GM12878 (cell line): ENCODE measurements at regions not wholly inside any gene's neighbourhood (a gene's known extent, or its start where the extent isn't known, plus 50 kb on each side); places are given as distances from the start of the nearest gene placed in this dataset.

Source experiments
- ATAC-seq: fragments of 200-7000 bp; cut with Tn5 transposase; 3 replicates; pipeline ENCODE4 v1.9.1; 2020; ENCODE audit warnings: mild to moderate bottlenecking, moderate library complexity
- BruUV-seq: library from RNA; stranded (reverse); fragments of 400-500 nt; replicated peaks from 2 replicates; lab custom pipeline; 2021; lab: Mats Ljungman, UMichigan
- CTCF ChIA-PET: fragments of 300-600 bp; sonication (Branson Sonifier 250); formaldehyde crosslinking; extraction: SDS; loops from one replicate; lab custom pipeline; 2021; ENCODE audit warnings: inconsistent platforms; lab: Yijun Ruan, JAX
- POLR2A ChIA-PET: fragments of 350-600 bp; formaldehyde crosslinking; extraction: SDS; loops from one replicate; lab custom pipeline; 2021; ENCODE audit warnings: inconsistent platforms; lab: Charles Lee
- RAD21 ChIA-PET: fragments of 300-600 bp; sonication (Branson Sonifier 250); formaldehyde crosslinking; loops from one replicate; lab custom pipeline; 2023; ENCODE audit warnings: antibody characterized with exemption; ENCODE audit not compliant: unreplicated experiment; lab: Charles Lee
- SMC1A ChIA-PET: fragments of 300-600 bp; sonication (Branson Sonifier 250); formaldehyde crosslinking; loops from one replicate; lab custom pipeline; 2023; ENCODE audit not compliant: unreplicated experiment, uncharacterized antibody; lab: Charles Lee
- DNase-seq: peaks from one replicate; pipeline ENCODE4 v3.0.0-alpha.2; 2011; ENCODE audit warnings: low read depth, low spot score
- FAIRE-seq: peaks from 3 replicates; lab custom pipeline; 2011; peaks lifted over from hg19 to GRCh38; lab: Jason Lieb, UNC
- H2AFZ ChIP-seq: 2 replicates; pipeline ENCODE4 v1.6.0; 2011; ENCODE audit warnings: low read depth, low read length, control low read depth; ENCODE audit not compliant: control insufficient read depth
- H3K27ac ChIP-seq: 2 replicates; pipeline ENCODE4 v1.5.1; 2011; ENCODE audit warnings: control low read depth; ENCODE audit not compliant: control insufficient read depth, insufficient read depth
- H3K27me3 ChIP-seq, 2 experiments: replicated peaks in 1 of 2; 2 replicates each; pipeline versions ENCODE4 v1.6.0 to v1.6.1; 2011; ENCODE audit warnings: low read length in 1 of 2; ENCODE audit not compliant: control insufficient read depth in 2 of 2, insufficient read depth in 2 of 2
- H3K36me3 ChIP-seq, 2 experiments: 2 replicates each; pipeline ENCODE4 v1.5.1; 2011; ENCODE audit warnings: low read length in 1 of 2; ENCODE audit not compliant: control insufficient read depth in 2 of 2, insufficient read depth in 2 of 2
- H3K4me1 ChIP-seq: 2 replicates; pipeline ENCODE4 v1.6.1; 2011; ENCODE audit warnings: mild to moderate bottlenecking, low read length, moderate library complexity, mixed read lengths; ENCODE audit not compliant: control insufficient read depth, insufficient read depth
- H3K4me2 ChIP-seq: 2 replicates; pipeline ENCODE4 v1.6.0; 2011; ENCODE audit warnings: control low read depth; ENCODE audit not compliant: control insufficient read depth, insufficient read depth
- H3K4me3 ChIP-seq: fragments of 200-600 bp; sonication (generic); 2 replicates; pipeline ENCODE4 v1.5.1; 2016
- H3K79me2 ChIP-seq: 2 replicates; pipeline ENCODE4 v1.6.0; 2011; ENCODE audit warnings: low read length; ENCODE audit not compliant: control insufficient read depth, insufficient read depth
- H3K9ac ChIP-seq: 2 replicates; pipeline ENCODE4 v1.8.0; 2011; ENCODE audit warnings: low read length, control low read depth, mixed read lengths; ENCODE audit not compliant: control insufficient read depth, insufficient read depth
- H3K9me3 ChIP-seq: replicated peaks from 3 replicates; pipeline ENCODE4 v1.5.1; 2011; ENCODE audit warnings: mild to moderate bottlenecking, low read length; ENCODE audit not compliant: control insufficient read depth, insufficient read depth
- H4K20me1 ChIP-seq: 2 replicates; pipeline ENCODE4 v1.6.0; 2011; ENCODE audit not compliant: control insufficient read depth, insufficient read depth
- ATF7 ChIP-seq: fragments of 450-650 bp; IDR thresholded peaks from 2 replicates; pipeline ENCODE4 v1.6.1; 2016; ENCODE audit warnings: low read depth, mild to moderate bottlenecking
- BACH1 ChIP-seq: fragments of 450-650 bp; IDR thresholded peaks from 2 replicates; pipeline ENCODE4 v1.6.1; 2017; ENCODE audit warnings: mild to moderate bottlenecking, borderline replicate concordance
- CTCF ChIP-seq, 3 experiments: IDR thresholded peaks in 2 of 3; conservative IDR thresholded peaks in 1 of 3; 2 replicates each; pipeline ENCODE4 v1.5.1; 2011; ENCODE audit warnings: low read depth in 3 of 3, low read length in 3 of 3, mild to moderate bottlenecking in 3 of 3, control low read depth in 2 of 3, moderate library complexity in 2 of 3, inconsistent platforms in 1 of 3, mixed read lengths in 1 of 3; ENCODE audit not compliant: control insufficient read depth in 2 of 3, insufficient read depth in 1 of 3; ENCODE audit errors: extremely low read depth in 1 of 3
- CUX1 ChIP-seq: IDR thresholded peaks from 2 replicates; pipeline ENCODE4 v1.6.1; 2012; ENCODE audit warnings: improper control_type of control experiment, low read depth, low read length; ENCODE audit not compliant: insufficient replicate concordance
- HSF1 ChIP-seq: fragments of 150-350 bp; IDR thresholded peaks from 2 replicates; pipeline ENCODE4 v1.6.1; 2014; ENCODE audit warnings: mild to moderate bottlenecking, low read depth, low read length
- IRF3 ChIP-seq: fragments of 450-650 bp; IDR thresholded peaks from 2 replicates; pipeline ENCODE4 v1.6.1; 2014; ENCODE audit warnings: mild to moderate bottlenecking
- LARP7 ChIP-seq: fragments of 450-650 bp; IDR thresholded peaks from 2 replicates; pipeline ENCODE4 v1.6.1; 2017; ENCODE audit warnings: mild to moderate bottlenecking
- MTA2 ChIP-seq: fragments of 450-650 bp; IDR thresholded peaks from 2 replicates; pipeline ENCODE4 v1.6.1; 2016; ENCODE audit warnings: low read depth, mild to moderate bottlenecking, moderate library complexity
- RB1 ChIP-seq: fragments of 450-650 bp; formaldehyde crosslinking; IDR thresholded peaks from 2 replicates; pipeline ENCODE4 v1.6.1; 2017; ENCODE audit warnings: mild to moderate bottlenecking, borderline replicate concordance
- SMAD1 ChIP-seq: fragments of 450-650 bp; IDR thresholded peaks from 2 replicates; pipeline ENCODE4 v1.6.1; 2018; ENCODE audit warnings: mild to moderate bottlenecking, low read depth; ENCODE audit not compliant: partially characterized antibody
- SRF ChIP-seq, 2 experiments: IDR thresholded peaks; 2 replicates each; pipeline ENCODE4 v1.6.1; 2011; ENCODE audit warnings: low read depth in 2 of 2, low read length in 2 of 2, mild to moderate bottlenecking in 1 of 2, moderate library complexity in 1 of 2
- SUPT20H ChIP-seq: IDR thresholded peaks from 2 replicates; pipeline ENCODE4 v1.6.1; 2011; ENCODE audit warnings: low read depth, mild to moderate bottlenecking, low read length, moderate library complexity, borderline replicate concordance; ENCODE audit not compliant: control insufficient read depth
- ZNF217 ChIP-seq: fragments of 450-650 bp; IDR thresholded peaks from 2 replicates; pipeline ENCODE4 v1.6.1; 2017; ENCODE audit warnings: antibody characterized with exemption, mild to moderate bottlenecking
- ZSCAN29 ChIP-seq: fragments of 450-650 bp; IDR thresholded peaks from 2 replicates; pipeline ENCODE4 v1.6.1; 2017; ENCODE audit warnings: mild to moderate bottlenecking, moderate library complexity
- WGBS: methylation state at CpG from one replicate; pipeline ENCODE4 v1.1.6; 2016; ENCODE audit warnings: low lambda C conversion rate; ENCODE audit not compliant: insufficient replicate concordance, insufficient coverage; ENCODE audit errors: missing lambda C conversion rate; 5-methylcytosine and 5-hydroxymethylcytosine counted together
- in situ Hi-C: fragments of 300-500 bp; cut with MboI; formaldehyde crosslinking; loops from 9 replicates; pipeline ENCODE4 v1.14.3; 2018; ENCODE audit warnings: mixed read lengths
- intact Hi-C: fragments of 100-400 bp; cut with micrococcal nuclease; formaldehyde crosslinking; loops from one replicate; pipeline ENCODE4 v1.14.2; 2022; ENCODE audit not compliant: unreplicated experiment

DNA sequence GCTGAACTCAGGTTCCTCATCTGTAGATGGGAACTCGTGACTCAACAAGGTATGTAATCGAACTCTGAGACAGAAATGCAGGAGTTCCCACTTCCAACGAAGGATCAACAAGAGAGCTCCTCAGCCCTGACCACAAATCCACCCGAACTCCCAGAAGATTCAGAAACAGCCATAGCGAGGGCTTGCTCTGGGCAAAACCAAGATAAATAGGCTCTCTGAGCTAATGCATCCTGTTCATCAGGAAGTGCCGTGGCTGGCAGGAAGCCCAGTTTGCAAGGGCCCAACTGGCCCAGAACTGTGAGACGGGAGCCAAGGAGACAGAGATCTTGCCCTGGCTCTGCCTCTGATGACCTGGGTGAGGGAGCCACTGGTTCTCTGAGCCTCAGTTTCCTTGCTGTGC lies 141.7 kb upstream of the PFKP start (continued):
- TF ChIP-seq ZSCAN29, result no peak

DNA sequence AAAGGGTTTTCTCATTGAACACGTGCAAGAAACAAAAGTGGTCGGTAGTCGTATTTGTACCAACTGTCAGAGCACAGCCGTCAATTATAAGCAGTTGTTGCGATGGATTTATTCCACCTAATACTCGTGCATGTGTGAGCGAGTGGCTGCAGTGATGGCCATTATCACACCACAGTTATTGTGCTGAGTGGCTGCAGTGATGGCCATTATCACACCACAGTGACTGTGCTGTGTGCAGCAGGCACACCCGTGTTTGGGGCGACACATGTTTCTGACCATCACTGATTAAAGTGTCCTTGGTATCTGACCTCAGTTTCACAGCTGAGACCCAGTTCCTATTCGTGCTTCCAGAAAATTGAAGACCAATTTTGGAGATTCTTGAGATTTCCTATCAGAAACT lies 142.9 kb upstream of the PFKP start:
- H3K27ac ChIP-seq, result no peak overlapping the region
- H3K4me2 ChIP-seq, result no peak overlapping the region
- BruUV-seq, result no TSS peak
- no peaks in the 10 kb centered on the region; the same call in 1 of the 2 replicates for H4K20me1 ChIP-seq
- ChIA-PET POLR2A (no interaction called here), RAD21 (no interaction called here), SMC1A (interaction anchor here (1.0 to 3.1 kb wide), 3 partner anchors 23 to 119 kb away, joined by 3 to 16 read pairs (median 5); no protein-coding TSS in a partner anchor), CTCF (interaction anchor here (6.8 kb wide), 1 partner anchor 120 kb away, joined by 96 read pairs; no protein-coding TSS in a partner anchor)
- in situ Hi-C loops, result no loop called here
- H3K4me1 ChIP-seq, result no peaks in the 10 kb centered on the region
- no peaks in the 10 kb centered on the region for H3K36me3 ChIP-seq
- peaks cover 2 to 5% of the 10 kb centered on the region in 2 experiments; a peak in 3 of 4 replicates for H3K27me3 ChIP-seq
- FAIRE-seq (no peak), DNase-seq (no peak), ATAC-seq (no peak)
- H3K4me3 ChIP-seq, result no peak overlapping the region
- H2AFZ ChIP-seq, result no peak overlapping the region
- no peaks in the 10 kb centered on the region for H3K79me2 ChIP-seq
- H3K9ac ChIP-seq, result no peak overlapping the region
- 48% methylated on average over 10 of the region's 10 CpGs for WGBS
- H3K9me3 ChIP-seq, result no peaks in the 10 kb centered on the region; the same call in 2 of the 3 replicates
- intact Hi-C loops, result no loop called here
- TF ChIP-seq ZNF217 (no peak), CTCF (IDR thresholded peaks at IDR 0.05 in 2 of 3, conservative IDR thresholded peaks at IDR 0.05 in 1 of 3; ENCODE audit: control insufficient read depth in 2 of 3, extremely low read depth in 1 of 3, insufficient read depth in 1 of 3, low read depth in 3 of 3, low read length in 3 of 3) (no peak), BACH1 (no peak), MTA2 (no peak), LARP7 (no peak), HSF1 (no peak), CUX1 (no peak), SUPT20H (no peak), SMAD1 (no peak), ATF7 (no peak), SRF (IDR thresholded peaks at IDR 0.05; ENCODE audit: low read depth in 2 of 2, low read length in 2 of 2) (no peak), RB1 (no peak), IRF3 (no peak)
